Astrocyte (in vitro differentiated cells and primary cell): ENCODE measurements at regions not wholly inside any gene's neighbourhood (a gene's known extent, or its start where the extent isn't known, plus 50 kb on each side); places are given as distances from the start of the nearest gene placed in this dataset.

ENCODE experiments used
- DNase-seq: peaks from one replicate; pipeline ENCODE4 v3.0.0-alpha.2; 2010; ENCODE audit warnings: low read depth
- FAIRE-seq: peaks from 2 replicates; lab custom pipeline; 2011; peaks lifted over from hg19 to GRCh38; lab: Jason Lieb, UNC
- H2AFZ ChIP-seq: 2 replicates; pipeline ENCODE4 v1.6.0; 2012; ENCODE audit warnings: low read depth, low read length, inconsistent platforms
- H3K27ac ChIP-seq: 2 replicates; pipeline ENCODE4 v1.5.1; 2011; ENCODE audit warnings: low read depth, low read length, inconsistent platforms
- H3K27me3 ChIP-seq: 2 replicates; pipeline ENCODE4 v1.6.0; 2011; ENCODE audit warnings: low read length, inconsistent platforms; ENCODE audit not compliant: insufficient read depth
- H3K36me3 ChIP-seq: 2 replicates; pipeline ENCODE4 v1.5.1; 2011; ENCODE audit warnings: low read length, inconsistent platforms; ENCODE audit not compliant: insufficient read depth
- H3K4me1 ChIP-seq: 2 replicates; pipeline ENCODE4 v1.5.1; 2011; ENCODE audit warnings: low read length, inconsistent platforms; ENCODE audit not compliant: insufficient read depth
- H3K4me2 ChIP-seq: 2 replicates; pipeline ENCODE4 v1.6.0; 2012; ENCODE audit warnings: low read length, inconsistent platforms
- H3K4me3 ChIP-seq: 2 replicates; pipeline ENCODE4 v1.5.1; 2011; ENCODE audit warnings: low read depth, mild to moderate bottlenecking, low read length, inconsistent platforms; ENCODE audit not compliant: insufficient read depth
- H3K79me2 ChIP-seq: 2 replicates; pipeline ENCODE4 v1.6.0; 2012; ENCODE audit warnings: mild to moderate bottlenecking, low read length, inconsistent platforms; ENCODE audit not compliant: insufficient read depth
- H3K9ac ChIP-seq: 2 replicates; pipeline ENCODE4 v1.6.0; 2012; ENCODE audit warnings: mild to moderate bottlenecking, low read length, inconsistent platforms
- H3K9me3 ChIP-seq: 2 replicates; pipeline ENCODE4 v1.5.1; 2012; ENCODE audit warnings: low read depth, mild to moderate bottlenecking, low read length, inconsistent platforms; ENCODE audit not compliant: insufficient read depth
- H4K20me1 ChIP-seq: 2 replicates; pipeline ENCODE4 v1.6.0; 2012; ENCODE audit warnings: low read length, inconsistent platforms; ENCODE audit not compliant: insufficient read depth
- H3K27ac Mint-ChIP-seq: one replicate; pipeline ENCODE4 v1.8.0; 2021; ENCODE audit warnings: mild to moderate bottlenecking, mixed read lengths; ENCODE audit not compliant: unreplicated experiment
- H3K27me3 Mint-ChIP-seq: one replicate; pipeline ENCODE4 v1.8.0; 2021; ENCODE audit warnings: low read depth, mixed read lengths; ENCODE audit not compliant: unreplicated experiment
- H3K36me3 Mint-ChIP-seq: one replicate; pipeline ENCODE4 v1.8.0; 2021; ENCODE audit warnings: low read depth, mixed read lengths; ENCODE audit not compliant: unreplicated experiment
- H3K4me1 Mint-ChIP-seq: one replicate; pipeline ENCODE4 v1.8.0; 2021; ENCODE audit warnings: low read depth, mixed read lengths; ENCODE audit not compliant: unreplicated experiment
- H3K4me3 Mint-ChIP-seq: one replicate; pipeline ENCODE4 v1.8.0; 2021; ENCODE audit warnings: mild to moderate bottlenecking, moderate library complexity, mixed read lengths; ENCODE audit not compliant: unreplicated experiment
- H3K9me3 Mint-ChIP-seq: one replicate; pipeline ENCODE4 v1.8.0; 2021; ENCODE audit warnings: mild to moderate bottlenecking, mixed read lengths; ENCODE audit not compliant: unreplicated experiment
- CTCF ChIP-seq: IDR thresholded peaks from 2 replicates; pipeline ENCODE4 v1.5.1; 2011; ENCODE audit warnings: low read depth, mild to moderate bottlenecking, inconsistent platforms, low read length, moderate library complexity; ENCODE audit not compliant: insufficient read depth
- EZH2 ChIP-seq: IDR thresholded peaks from 2 replicates; pipeline ENCODE4 v1.6.1; 2012; ENCODE audit warnings: mild to moderate bottlenecking, low read length, inconsistent platforms; ENCODE audit not compliant: insufficient read depth

GRCh38 chr6:119453242-119454200, 104.0 kb upstream of the MAN1A1 start:
- Histone ChIP-seq H3K9me3 (no peaks in the 10 kb centered on the region), H3K4me2 (no peak overlapping the region), H3K4me3 (no peak overlapping the region), H3K9ac (no peak overlapping the region), H4K20me1 (no peaks in the 10 kb centered on the region), H2AFZ (no peak overlapping the region), H3K36me3 (no peaks in the 10 kb centered on the region), H3K27me3 (no peaks in the 10 kb centered on the region), H3K79me2 (no peaks in the 10 kb centered on the region), H3K4me1 (no peaks in the 10 kb centered on the region), H3K27ac (no peak overlapping the region)
- DNase-seq (no peak), FAIRE-seq (no peak)
- Mint-ChIP-seq H3K27ac (no peak overlapping the region), H3K27me3 (no peaks in the 10 kb centered on the region), H3K4me1 (peaks cover 5% of the 10 kb centered on the region), H3K9me3 (no peaks in the 10 kb centered on the region), H3K36me3 (no peaks in the 10 kb centered on the region), H3K4me3 (no peak overlapping the region)
- no peak for TF ChIP-seq CTCF

GRCh38 chr6:119449331-119450156, 100.0 kb upstream of the MAN1A1 start:
- no peak overlapping the region for H3K4me3 ChIP-seq
- DNase-seq (no peak), FAIRE-seq (no peak)
- peaks cover 27% of the 10 kb centered on the region for H3K4me1 Mint-ChIP-seq
- no peak overlapping the region for H3K4me2 ChIP-seq
- peaks cover 24% of the 10 kb centered on the region for H3K4me1 ChIP-seq
- H3K27me3 Mint-ChIP-seq = no peaks in the 10 kb centered on the region
- no peaks in the 10 kb centered on the region for H3K36me3 Mint-ChIP-seq
- no peaks in the 10 kb centered on the region for H3K9me3 Mint-ChIP-seq
- H3K27me3 ChIP-seq = no peaks in the 10 kb centered on the region
- H3K27ac Mint-ChIP-seq = no peak overlapping the region
- no peak overlapping the region for H3K27ac ChIP-seq
- H3K79me2 ChIP-seq = no peaks in the 10 kb centered on the region
- H3K9ac ChIP-seq = no peak overlapping the region
- H3K9me3 ChIP-seq = no peaks in the 10 kb centered on the region
- no peaks in the 10 kb centered on the region for H4K20me1 ChIP-seq
- no peak overlapping the region for H2AFZ ChIP-seq
- no peak overlapping the region for H3K4me3 Mint-ChIP-seq
- TF ChIP-seq CTCF = no peak
- no peak for TF ChIP-seq EZH2
- H3K36me3 ChIP-seq = no peaks in the 10 kb centered on the region
